Chondrocyte (in vitro differentiated cells): ENCODE measurements at regions not wholly inside any gene's neighbourhood (a gene's known extent, or its start where the extent isn't known, plus 50 kb on each side); places are given as distances from the start of the nearest gene placed in this dataset.

Experiments
- DNase-seq: peaks from one replicate; pipeline ENCODE4 v3.0.0; 2021; ENCODE audit warnings: mixed read lengths, low spot score
- H3K27ac Mint-ChIP-seq: one replicate; pipeline ENCODE4 v1.8.0; 2021; ENCODE audit warnings: mild to moderate bottlenecking, moderate library complexity, mixed read lengths; ENCODE audit not compliant: unreplicated experiment
- H3K27me3 Mint-ChIP-seq: 2 replicates; pipeline ENCODE4 v1.8.0; 2021; ENCODE audit warnings: low read depth, mixed read lengths
- H3K36me3 Mint-ChIP-seq: 2 replicates; pipeline ENCODE4 v1.8.0; 2021; ENCODE audit warnings: low read depth, mixed read lengths
- H3K4me1 Mint-ChIP-seq: 2 replicates; pipeline ENCODE4 v1.8.0; 2021; ENCODE audit warnings: low read depth, mild to moderate bottlenecking, mixed read lengths
- H3K4me3 Mint-ChIP-seq: one replicate; pipeline ENCODE4 v1.8.0; 2021; ENCODE audit warnings: mild to moderate bottlenecking, moderate library complexity, mixed read lengths; ENCODE audit not compliant: unreplicated experiment
- H3K9me3 Mint-ChIP-seq: 2 replicates; pipeline ENCODE4 v1.8.0; 2021; ENCODE audit warnings: low read depth, mixed read lengths
- TF ChIP-seq, protein P1 (sequence below): fragments of 200-600 bp; sonication (generic); IDR thresholded peaks from 2 replicates; pipeline ENCODE4 v1.5.0; 2021; ENCODE audit warnings: antibody characterized with exemption, mild to moderate bottlenecking, moderate library complexity

DNA sequence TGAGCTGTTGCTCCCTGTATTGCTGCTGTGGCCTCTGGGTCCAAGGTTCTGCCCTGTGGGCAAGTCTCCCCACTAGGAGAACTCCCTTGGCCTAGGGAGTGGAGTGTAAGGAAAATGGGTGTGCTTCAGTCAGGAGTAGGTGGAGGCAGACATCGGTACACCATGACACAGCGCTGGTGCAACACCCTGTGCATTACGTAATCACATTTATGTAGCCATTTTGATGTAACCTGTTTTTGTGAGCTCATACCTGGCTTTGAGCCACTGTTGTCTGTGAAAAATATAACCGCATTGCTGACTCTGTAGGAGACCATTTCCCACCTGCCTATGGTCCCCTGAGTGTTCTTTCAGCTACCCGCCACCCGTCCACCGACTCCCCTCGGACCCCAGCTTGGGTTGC, 700.5 kb upstream of the AGA start:
- DNase-seq = no peak
- Mint-ChIP-seq H3K27me3 (no peaks in the 10 kb centered on the region), H3K4me3 (no peak overlapping the region), H3K36me3 (no peaks in the 10 kb centered on the region), H3K9me3 (peaks cover 20% of the 10 kb centered on the region), H3K4me1 (no peaks in the 10 kb centered on the region), H3K27ac (no peak overlapping the region)
- TF ChIP-seq, protein P1, sequence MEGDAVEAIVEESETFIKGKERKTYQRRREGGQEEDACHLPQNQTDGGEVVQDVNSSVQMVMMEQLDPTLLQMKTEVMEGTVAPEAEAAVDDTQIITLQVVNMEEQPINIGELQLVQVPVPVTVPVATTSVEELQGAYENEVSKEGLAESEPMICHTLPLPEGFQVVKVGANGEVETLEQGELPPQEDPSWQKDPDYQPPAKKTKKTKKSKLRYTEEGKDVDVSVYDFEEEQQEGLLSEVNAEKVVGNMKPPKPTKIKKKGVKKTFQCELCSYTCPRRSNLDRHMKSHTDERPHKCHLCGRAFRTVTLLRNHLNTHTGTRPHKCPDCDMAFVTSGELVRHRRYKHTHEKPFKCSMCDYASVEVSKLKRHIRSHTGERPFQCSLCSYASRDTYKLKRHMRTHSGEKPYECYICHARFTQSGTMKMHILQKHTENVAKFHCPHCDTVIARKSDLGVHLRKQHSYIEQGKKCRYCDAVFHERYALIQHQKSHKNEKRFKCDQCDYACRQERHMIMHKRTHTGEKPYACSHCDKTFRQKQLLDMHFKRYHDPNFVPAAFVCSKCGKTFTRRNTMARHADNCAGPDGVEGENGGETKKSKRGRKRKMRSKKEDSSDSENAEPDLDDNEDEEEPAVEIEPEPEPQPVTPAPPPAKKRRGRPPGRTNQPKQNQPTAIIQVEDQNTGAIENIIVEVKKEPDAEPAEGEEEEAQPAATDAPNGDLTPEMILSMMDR = no peak

DNA sequence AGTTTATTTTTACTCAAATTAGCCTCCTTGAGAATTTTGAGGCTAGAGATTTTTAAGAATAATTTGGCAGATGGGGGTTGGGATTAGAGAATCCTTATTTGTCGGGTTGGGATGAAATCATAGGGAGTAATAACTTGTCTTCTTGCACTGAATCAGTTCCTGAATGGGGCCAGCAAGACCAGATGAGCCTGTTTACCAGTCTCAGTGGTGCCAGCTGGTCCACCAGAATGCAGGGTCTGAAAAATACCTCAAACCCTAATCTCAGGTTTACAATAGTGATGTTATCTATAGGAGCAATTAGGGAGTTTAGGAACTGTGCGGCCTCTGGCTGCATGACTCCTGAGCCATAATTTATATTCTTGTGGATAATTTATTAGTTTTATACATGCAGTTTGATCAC, 705.9 kb upstream of the AGA start:
- peaks cover 5% of the 10 kb centered on the region for H3K9me3 Mint-ChIP-seq
- H3K4me3 Mint-ChIP-seq = no peak overlapping the region
- no peaks in the 10 kb centered on the region for H3K27me3 Mint-ChIP-seq
- TF ChIP-seq, protein P1 = no peak
- H3K36me3 Mint-ChIP-seq = no peaks in the 10 kb centered on the region
- DNase-seq = no peak
- no peak overlapping the region for H3K27ac Mint-ChIP-seq
- no peaks in the 10 kb centered on the region for H3K4me1 Mint-ChIP-seq

DNA sequence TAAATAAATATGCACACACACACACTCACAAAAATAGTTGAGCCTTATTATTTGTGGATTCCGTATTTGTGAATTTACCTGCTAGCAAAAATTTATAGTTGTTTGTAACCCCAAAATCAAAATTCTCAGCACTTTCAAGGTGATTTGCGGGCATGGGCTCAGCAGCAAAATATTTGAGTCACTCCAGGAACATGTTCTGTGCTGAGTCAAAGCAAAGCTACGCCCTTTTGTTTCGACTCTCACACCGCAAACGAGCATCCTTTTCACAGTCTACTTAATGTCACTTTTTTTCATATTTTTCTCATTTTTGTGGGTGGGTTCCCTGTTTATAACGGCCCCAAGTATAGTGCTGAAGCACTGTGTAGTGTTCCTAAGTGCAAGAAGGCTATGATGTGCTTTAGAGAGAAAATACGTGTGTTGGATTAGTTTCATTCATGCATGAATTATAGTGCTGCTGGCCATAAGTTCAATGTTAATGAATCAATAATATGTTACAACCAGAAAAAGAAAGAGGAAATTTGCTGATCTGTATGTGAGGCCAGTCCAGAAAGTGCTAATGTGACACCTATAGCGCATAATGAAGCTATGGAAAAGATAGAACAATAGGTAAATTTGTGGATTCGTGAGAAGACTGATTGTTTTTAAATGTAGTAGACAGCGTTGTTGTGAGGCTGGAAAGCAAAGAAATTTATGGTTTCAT, 723.2 kb upstream of the AGA start:
- Mint-ChIP-seq H3K36me3 (no peaks in the 10 kb centered on the region), H3K27me3 (no peaks in the 10 kb centered on the region), H3K4me3 (no peak overlapping the region), H3K27ac (no peak overlapping the region), H3K9me3 (peaks cover 6% of the 10 kb centered on the region), H3K4me1 (no peaks in the 10 kb centered on the region)
- TF ChIP-seq, protein P1 = no peak
- DNase-seq = no peak

DNA sequence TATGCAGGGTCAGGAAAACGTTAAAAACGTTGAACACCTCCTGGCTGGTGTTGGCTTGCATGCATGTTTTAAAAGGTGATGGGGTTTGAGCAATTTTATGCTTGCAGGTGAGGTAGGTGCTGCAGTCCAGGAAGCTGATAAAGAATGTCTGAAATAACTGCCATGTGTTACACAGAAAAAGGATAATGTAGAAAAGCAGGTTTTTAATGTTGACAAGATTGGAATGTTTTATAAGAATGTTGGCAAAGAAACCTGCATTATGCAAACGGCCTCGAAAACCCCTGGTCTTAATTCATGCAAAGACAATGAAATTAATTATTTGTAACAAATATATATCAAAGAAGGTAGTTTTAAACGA, 723.7 kb upstream of the AGA start:
- no peaks in the 10 kb centered on the region for H3K27me3 Mint-ChIP-seq
- peaks cover 8% of the 10 kb centered on the region for H3K9me3 Mint-ChIP-seq
- H3K27ac Mint-ChIP-seq = no peak overlapping the region

DNA sequence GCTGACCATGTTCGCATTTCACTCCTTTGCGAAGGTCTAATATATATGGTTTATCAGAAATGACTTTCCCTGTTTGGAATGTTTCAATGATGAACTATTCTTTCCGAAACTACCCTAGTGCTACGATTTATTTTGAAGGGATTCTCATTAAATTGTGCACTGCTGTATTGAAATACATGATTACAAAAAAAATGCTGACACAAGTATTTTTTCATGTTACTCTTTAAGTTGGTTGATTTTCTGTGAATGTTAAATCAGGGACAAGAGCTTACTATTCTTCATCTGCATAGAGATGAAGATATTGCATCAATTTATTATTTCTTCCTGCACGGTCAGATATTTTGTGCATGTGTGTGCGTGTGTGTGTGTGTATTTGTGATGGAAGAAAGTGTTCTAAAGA, 731.5 kb upstream of the AGA start:
- peaks cover 6% of the 10 kb centered on the region for H3K9me3 Mint-ChIP-seq
- H3K27ac Mint-ChIP-seq = no peak overlapping the region
- no peak overlapping the region for H3K4me3 Mint-ChIP-seq
- H3K27me3 Mint-ChIP-seq = no peaks in the 10 kb centered on the region
- no peaks in the 10 kb centered on the region for H3K36me3 Mint-ChIP-seq
- no peak for DNase-seq
- TF ChIP-seq, protein P1 = no peak
- no peaks in the 10 kb centered on the region for H3K4me1 Mint-ChIP-seq

More for the DNA sequence above, 723.7 kb upstream of the AGA start:
- DNase-seq = no peak
- Mint-ChIP-seq H3K36me3 (no peaks in the 10 kb centered on the region), H3K4me3 (no peak overlapping the region), H3K4me1 (no peaks in the 10 kb centered on the region)
- TF ChIP-seq, protein P1 = no peak
